Embryonic facial prominence (tissue), 1 donor: ENCODE measurements at regions not wholly inside any gene's neighbourhood (a gene's known extent, or its start where the extent isn't known, plus 50 kb on each side); places are given as distances from the start of the nearest gene placed in this dataset.

ENCODE experiments used
- DNase-seq: peaks from one replicate; pipeline ENCODE4 v3.0.0-alpha.2; 2016; ENCODE audit errors: extremely low spot score

GRCh38 chr4:175947117-175947722 lies 118.4 kb upstream of the WDR17 start:
- DNase-seq: no peak

- no peak for DNase-seq
Observed at GRCh38 chr4:175951794-175952193, 113.8 kb upstream of the WDR17 start.

GRCh38 chr4:175953116-175953515 lies 112.5 kb upstream of the WDR17 start:
- no peak for DNase-seq

- DNase-seq: no peak
Observed at GRCh38 chr4:175953960-175954521, 111.6 kb upstream of the WDR17 start.

GRCh38 chr4:175954685-175955084 lies 111.0 kb upstream of the WDR17 start:
- no peak for DNase-seq

GRCh38 chr4:175961604-175962003 lies 104.0 kb upstream of the WDR17 start:
- no peak for DNase-seq

GRCh38 chr4:175970072-175970471 lies 95.6 kb upstream of the WDR17 start:
- no peak for DNase-seq

- no peak for DNase-seq
Observed at GRCh38 chr4:175970724-175971123, 94.9 kb upstream of the WDR17 start.

GRCh38 chr4:175971388-175972179 lies 94.1 kb upstream of the WDR17 start:
- DNase-seq: no peak

- no peak for DNase-seq
Observed at GRCh38 chr4:175973027-175973923, 92.4 kb upstream of the WDR17 start.

- no peak for DNase-seq
Observed at GRCh38 chr4:175983636-175984035, 82.0 kb upstream of the WDR17 start.

- no peak for DNase-seq
Observed at GRCh38 chr4:175986668-175987067, 79.0 kb upstream of the WDR17 start.

- no peak for DNase-seq
Observed at GRCh38 chr4:175988511-175988910, 77.1 kb upstream of the WDR17 start.

- DNase-seq: no peak
Observed at GRCh38 chr4:175996206-175996605, 69.4 kb upstream of the WDR17 start.

- DNase-seq: no peak
Observed at GRCh38 chr4:175997291-175997690, 68.3 kb upstream of the WDR17 start.

GRCh38 chr4:175998782-175999181 lies 66.9 kb upstream of the WDR17 start:
- no peak for DNase-seq

GRCh38 chr4:175999944-176000343 lies 65.7 kb upstream of the WDR17 start:
- DNase-seq: no peak

- no peak for DNase-seq
Observed at GRCh38 chr4:176001151-176002006, 64.3 kb upstream of the WDR17 start.

- DNase-seq: no peak
Observed at GRCh38 chr4:176002007-176002613, 63.5 kb upstream of the WDR17 start.

GRCh38 chr4:176005766-176006165 lies 59.9 kb upstream of the WDR17 start:
- DNase-seq: no peak

- no peak for DNase-seq
Observed at GRCh38 chr4:176009254-176009653, 56.4 kb upstream of the WDR17 start.
